Osteoblast (primary cell): ENCODE measurements at regions not wholly inside any gene's neighbourhood (a gene's known extent, or its start where the extent isn't known, plus 50 kb on each side); places are given as distances from the start of the nearest gene placed in this dataset.

Experiments used
- DNase-seq: peaks from one replicate; pipeline ENCODE4 v3.0.0; 2011; ENCODE audit warnings: low spot score, mixed read lengths; ENCODE audit not compliant: insufficient read length; ENCODE audit errors: missing footprints
- H2AFZ ChIP-seq: 2 replicates; pipeline ENCODE4 v1.6.0; 2011; ENCODE audit warnings: mild to moderate bottlenecking, low read length
- H3K27ac ChIP-seq: 2 replicates; pipeline ENCODE4 v1.5.1; 2011; ENCODE audit warnings: mild to moderate bottlenecking, low read depth, low read length, moderate library complexity
- H3K27me3 ChIP-seq: 2 replicates; pipeline ENCODE4 v1.6.0; 2012; ENCODE audit warnings: mild to moderate bottlenecking, control low read depth, inconsistent platforms, low read length, moderate library complexity; ENCODE audit not compliant: insufficient read depth
- H3K36me3 ChIP-seq: 2 replicates; pipeline ENCODE4 v1.5.1; 2011; ENCODE audit warnings: mild to moderate bottlenecking, low read length, control low read depth, moderate library complexity; ENCODE audit not compliant: insufficient read depth
- H3K4me1 ChIP-seq: 2 replicates; pipeline ENCODE4 v1.5.1; 2011; ENCODE audit warnings: mild to moderate bottlenecking, low read length, control low read depth, moderate library complexity; ENCODE audit not compliant: insufficient read depth
- H3K4me2 ChIP-seq: 2 replicates; pipeline ENCODE4 v1.6.0; 2011; ENCODE audit warnings: mild to moderate bottlenecking, low read length; ENCODE audit not compliant: insufficient read depth
- H3K4me3 ChIP-seq: fragments of 200-600 bp; sonication (generic); 3 replicates; pipeline ENCODE4 v1.5.1; 2012; ENCODE audit warnings: mild to moderate bottlenecking, low read length, inconsistent platforms; ENCODE audit not compliant: insufficient read depth
- H3K79me2 ChIP-seq: 2 replicates; pipeline ENCODE4 v1.6.0; 2012; ENCODE audit warnings: mild to moderate bottlenecking, low read length, control low read depth, inconsistent platforms; ENCODE audit not compliant: insufficient read depth
- H3K9me3 ChIP-seq: 2 replicates; pipeline ENCODE4 v1.5.1; 2011; ENCODE audit warnings: low read depth, low read length, control low read depth
- H4K20me1 ChIP-seq: 2 replicates; pipeline ENCODE4 v1.6.0; 2012; ENCODE audit warnings: mild to moderate bottlenecking, low read length, control low read depth; ENCODE audit not compliant: insufficient read depth
- TF ChIP-seq, protein P1 (sequence below): IDR thresholded peaks from 2 replicates; pipeline ENCODE4 v1.5.1; 2011; ENCODE audit warnings: mild to moderate bottlenecking, low read depth, low read length, moderate library complexity; ENCODE audit errors: extremely low read depth

DNA sequence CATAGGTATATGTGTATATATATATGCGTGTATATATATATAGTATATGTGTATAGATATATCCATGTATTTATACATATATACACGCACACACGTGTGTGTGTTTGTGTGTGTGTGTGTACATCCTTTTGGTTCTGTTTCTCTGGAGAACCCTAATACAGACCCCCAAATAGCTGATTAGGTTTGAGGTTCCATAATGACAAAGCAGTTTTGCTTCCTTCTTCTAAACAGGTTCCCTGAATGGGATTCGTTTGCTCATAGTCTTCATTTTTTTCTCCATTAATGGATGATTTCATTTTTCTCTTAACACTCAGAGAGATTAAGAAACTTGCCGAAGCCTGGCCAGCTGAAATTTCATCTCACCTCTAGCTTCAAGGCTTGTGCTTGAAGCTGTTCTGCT lies 234.0 kb upstream of the BCOR start:
- Histone ChIP-seq H3K27me3 (peaks cover 14% of the 10 kb centered on the region), H3K9me3 (no peaks in the 10 kb centered on the region), H3K27ac (no peak overlapping the region), H3K36me3 (no peaks in the 10 kb centered on the region), H3K79me2 (no peaks in the 10 kb centered on the region), H3K4me1 (no peaks in the 10 kb centered on the region), H3K4me3 (no peak overlapping the region), H3K4me2 (no peak overlapping the region), H4K20me1 (no peaks in the 10 kb centered on the region), H2AFZ (no peak overlapping the region)
- TF ChIP-seq, protein P1, sequence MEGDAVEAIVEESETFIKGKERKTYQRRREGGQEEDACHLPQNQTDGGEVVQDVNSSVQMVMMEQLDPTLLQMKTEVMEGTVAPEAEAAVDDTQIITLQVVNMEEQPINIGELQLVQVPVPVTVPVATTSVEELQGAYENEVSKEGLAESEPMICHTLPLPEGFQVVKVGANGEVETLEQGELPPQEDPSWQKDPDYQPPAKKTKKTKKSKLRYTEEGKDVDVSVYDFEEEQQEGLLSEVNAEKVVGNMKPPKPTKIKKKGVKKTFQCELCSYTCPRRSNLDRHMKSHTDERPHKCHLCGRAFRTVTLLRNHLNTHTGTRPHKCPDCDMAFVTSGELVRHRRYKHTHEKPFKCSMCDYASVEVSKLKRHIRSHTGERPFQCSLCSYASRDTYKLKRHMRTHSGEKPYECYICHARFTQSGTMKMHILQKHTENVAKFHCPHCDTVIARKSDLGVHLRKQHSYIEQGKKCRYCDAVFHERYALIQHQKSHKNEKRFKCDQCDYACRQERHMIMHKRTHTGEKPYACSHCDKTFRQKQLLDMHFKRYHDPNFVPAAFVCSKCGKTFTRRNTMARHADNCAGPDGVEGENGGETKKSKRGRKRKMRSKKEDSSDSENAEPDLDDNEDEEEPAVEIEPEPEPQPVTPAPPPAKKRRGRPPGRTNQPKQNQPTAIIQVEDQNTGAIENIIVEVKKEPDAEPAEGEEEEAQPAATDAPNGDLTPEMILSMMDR, result no peak
- DNase-seq, result no peak

DNA sequence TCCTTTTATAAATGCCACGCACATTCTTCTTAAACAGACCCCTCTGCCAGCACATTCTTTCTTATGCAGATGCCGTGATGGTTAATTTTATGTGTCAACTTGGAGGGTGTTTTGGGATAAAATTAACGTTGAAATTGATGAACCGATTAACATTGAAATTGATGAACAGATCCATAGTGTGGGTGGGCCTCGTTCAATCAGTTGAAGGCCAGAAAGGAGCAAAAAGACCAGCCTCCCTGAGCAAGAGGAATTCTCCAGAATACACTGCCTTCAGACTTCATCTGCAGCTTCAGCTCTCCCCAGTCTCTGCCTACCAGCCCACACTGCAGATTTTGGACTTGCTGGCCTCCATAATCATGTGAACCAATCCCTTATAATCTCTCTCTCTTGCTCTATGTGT lies 233.6 kb upstream of the BCOR start:
- H3K4me1 ChIP-seq, result no peaks in the 10 kb centered on the region
- H3K27ac ChIP-seq, result no peak overlapping the region

DNA sequence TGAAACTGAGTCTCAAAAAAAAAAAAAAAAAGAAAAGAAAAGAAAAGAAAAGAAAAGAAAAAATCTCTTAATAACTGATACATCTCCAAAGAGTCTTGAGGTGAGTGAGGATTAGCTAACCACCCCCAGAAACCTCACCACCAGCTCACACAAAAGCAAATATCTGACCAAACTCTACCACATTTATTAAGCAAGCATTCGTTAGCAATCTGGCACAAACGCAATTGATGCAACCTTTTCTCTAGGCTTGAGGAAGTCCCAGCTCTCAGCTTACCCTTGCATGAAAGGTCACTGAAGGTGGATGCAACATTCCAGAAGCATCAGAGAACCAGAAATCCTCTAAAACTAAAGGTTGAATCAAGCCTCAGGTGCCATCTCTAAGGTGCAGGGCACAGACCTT lies 231.9 kb upstream of the BCOR start:
- Histone ChIP-seq H2AFZ (no peak overlapping the region), H3K27ac (no peak overlapping the region), H3K79me2 (no peaks in the 10 kb centered on the region), H3K36me3 (no peaks in the 10 kb centered on the region), H4K20me1 (no peaks in the 10 kb centered on the region), H3K4me3 (no peak overlapping the region), H3K9me3 (no peaks in the 10 kb centered on the region), H3K27me3 (peaks cover 14% of the 10 kb centered on the region), H3K4me2 (no peak overlapping the region), H3K4me1 (no peaks in the 10 kb centered on the region)
- TF ChIP-seq, protein P1, result no peak
- no peak for DNase-seq

More for the DNA sequence above, 233.6 kb upstream of the BCOR start:
- H4K20me1 ChIP-seq, result no peaks in the 10 kb centered on the region
- H2AFZ ChIP-seq, result no peak overlapping the region
- no peaks in the 10 kb centered on the region for H3K9me3 ChIP-seq
- TF ChIP-seq, protein P1, result no peak
- no peak overlapping the region for H3K4me2 ChIP-seq
- no peaks in the 10 kb centered on the region for H3K79me2 ChIP-seq
- peaks cover 14% of the 10 kb centered on the region for H3K27me3 ChIP-seq
- DNase-seq, result no peak
- H3K4me3 ChIP-seq, result no peak overlapping the region
- no peaks in the 10 kb centered on the region for H3K36me3 ChIP-seq

DNA sequence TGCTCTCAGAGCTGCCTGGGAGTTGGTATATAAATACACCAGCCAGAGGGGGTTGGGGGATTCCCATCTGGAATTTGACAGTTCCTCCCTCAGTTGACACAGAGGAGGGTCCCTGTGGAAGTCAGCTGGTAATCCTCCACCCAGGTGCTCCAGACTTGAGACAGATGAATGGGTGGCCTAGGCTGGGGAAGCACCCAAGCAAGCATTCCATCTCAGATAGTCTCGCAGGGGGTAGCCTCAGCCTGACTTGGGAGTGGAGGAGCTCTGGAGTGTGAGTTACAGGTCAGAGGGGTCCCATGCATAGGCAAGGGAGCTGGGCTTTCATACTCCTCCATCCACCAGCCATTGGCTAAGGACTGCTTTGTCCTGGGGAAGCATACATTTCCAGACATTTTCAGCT lies 229.3 kb upstream of the BCOR start:
- no peak overlapping the region for H3K4me3 ChIP-seq
- no peak overlapping the region for H3K4me2 ChIP-seq
- H3K36me3 ChIP-seq, result no peaks in the 10 kb centered on the region
- no peaks in the 10 kb centered on the region for H4K20me1 ChIP-seq
- no peak overlapping the region for H3K27ac ChIP-seq
- DNase-seq, result no peak
- no peaks in the 10 kb centered on the region for H3K9me3 ChIP-seq
- H2AFZ ChIP-seq, result no peak overlapping the region
- peaks cover 19% of the 10 kb centered on the region for H3K27me3 ChIP-seq
- no peaks in the 10 kb centered on the region for H3K4me1 ChIP-seq
- TF ChIP-seq, protein P1, result no peak
- H3K79me2 ChIP-seq, result no peaks in the 10 kb centered on the region
